Testis (tissue), 2 donors: ENCODE measurements at regions not wholly inside any gene's neighbourhood (a gene's known extent, or its start where the extent isn't known, plus 50 kb on each side); places are given as distances from the start of the nearest gene placed in this dataset.

Source experiments
- DNase-seq: peaks from one replicate; pipeline ENCODE4 v3.0.0-alpha.2; 2019
- H3K27ac ChIP-seq, 2 donors: fragments of 200-600 bp; sonication (generic); one replicate each; pipeline ENCODE4 v1.5.1; 2019
- H3K27me3 ChIP-seq: fragments of 200-600 bp; sonication (generic); one replicate; pipeline ENCODE4 v1.5.1; 2019
- H3K36me3 ChIP-seq: fragments of 200-600 bp; sonication (generic); one replicate; pipeline ENCODE4 v1.5.1; 2017; ENCODE audit warnings: low read depth; ENCODE audit errors: missing control alignments
- H3K4me1 ChIP-seq: fragments of 200-600 bp; sonication (generic); one replicate; pipeline ENCODE4 v1.5.1; 2019
- H3K4me3 ChIP-seq, 2 donors: fragments of 200-600 bp; sonication (generic); one replicate each; pipeline ENCODE4 v1.5.1; 2017 to 2019
- H3K9me3 ChIP-seq: fragments of 200-600 bp; sonication (generic); one replicate; pipeline ENCODE4 v1.5.1; 2017
- CTCF ChIP-seq, 3 experiments: fragments of 450-650 bp in 2 of 3; fragments of 200-600 bp in 1 of 3; sonication (generic) in 1 of 3; IDR thresholded peaks; one replicate each; pipeline ENCODE4 v1.5.1; 2016 to 2019; ENCODE audit warnings: antibody characterized with exemption in 3 of 3, mild to moderate bottlenecking in 2 of 3, moderate library complexity in 1 of 3
- POLR2A ChIP-seq: fragments of 450-650 bp; IDR thresholded peaks from one replicate; pipeline ENCODE4 v1.6.1; 2017; ENCODE audit warnings: antibody characterized with exemption, mild to moderate bottlenecking, moderate library complexity
- WGBS, 2 donors: methylation state at CpG; one replicate each; pipeline ENCODE4 v1.1.5; 2018; 5-methylcytosine and 5-hydroxymethylcytosine counted together
- intact Hi-C: fragments of 100-400 bp; cut with DNase I; formaldehyde crosslinking; loops from one replicate; pipeline ENCODE4 v1.15.1; 2023; ENCODE audit warnings: low total_unique reads

- Histone ChIP-seq H3K9me3 (no peaks in the 10 kb centered on the region), H3K36me3 (no peaks in the 10 kb centered on the region), H3K27me3 (no peaks in the 10 kb centered on the region), H3K4me1 (peaks cover 24% of the 10 kb centered on the region), H3K4me3 (no peak overlapping the region), H3K27ac (no peak overlapping the region)
- WGBS, 2 donors: 79 to 86% methylated on average over 13 of the region's 13 CpGs
- TF ChIP-seq CTCF (IDR thresholded peaks at IDR 0.05): no peak
- TF ChIP-seq POLR2A: no peak
- intact Hi-C loops: no loop called here
- no peak for DNase-seq
These were observed 373.5 kb upstream of the MYT1L start for GRCh38 chr2:2704428-2705090.

- 33 to 36% methylated on average over 14 to 17 of the region's 17 CpGs for WGBS, 2 donors
- Histone ChIP-seq H3K27ac (no peak overlapping the region), H3K27me3 (no peaks in the 10 kb centered on the region), H3K9me3 (no peaks in the 10 kb centered on the region), H3K36me3 (no peaks in the 10 kb centered on the region), H3K4me3 (no peak overlapping the region), H3K4me1 (peaks cover 21% of the 10 kb centered on the region)
- TF ChIP-seq CTCF (IDR thresholded peaks at IDR 0.05) (no peak), POLR2A (no peak)
- DNase-seq: peak; percentile 33
- intact Hi-C loops: no loop called here
These were observed 372.8 kb upstream of the MYT1L start for GRCh38 chr2:2703762-2704427.

- Histone ChIP-seq H3K27me3 (no peaks in the 10 kb centered on the region), H3K4me3 (no peak overlapping the region), H3K4me1 (peaks cover 18% of the 10 kb centered on the region), H3K27ac (no peak overlapping the region), H3K9me3 (no peaks in the 10 kb centered on the region), H3K36me3 (no peaks in the 10 kb centered on the region)
- 81 to 100% methylated on average over 3 to 7 of the region's 7 CpGs for WGBS, 2 donors
- TF ChIP-seq POLR2A (no peak), CTCF (IDR thresholded peaks at IDR 0.05) (no peak)
- intact Hi-C loops: no loop called here
- DNase-seq: no peak
These were observed 372.1 kb upstream of the MYT1L start for GRCh38 chr2:2703172-2703571.

- Histone ChIP-seq H3K27me3 (no peaks in the 10 kb centered on the region), H3K4me1 (peaks cover 18% of the 10 kb centered on the region), H3K36me3 (no peaks in the 10 kb centered on the region), H3K9me3 (no peaks in the 10 kb centered on the region), H3K27ac (no peak overlapping the region), H3K4me3 (no peak overlapping the region)
- intact Hi-C loops: no loop called here
- TF ChIP-seq POLR2A: no peak
- no peak for TF ChIP-seq CTCF (IDR thresholded peaks at IDR 0.05)
- no peak for DNase-seq
- 62 to 88% methylated on average over 3 to 7 of the region's 9 CpGs for WGBS, 2 donors
These were observed 371.3 kb upstream of the MYT1L start for GRCh38 chr2:2702385-2702784.

- Histone ChIP-seq H3K4me3 (no peak overlapping the region), H3K27ac (no peak overlapping the region), H3K27me3 (no peaks in the 10 kb centered on the region), H3K9me3 (no peaks in the 10 kb centered on the region), H3K36me3 (no peaks in the 10 kb centered on the region), H3K4me1 (peaks cover 18% of the 10 kb centered on the region)
- DNase-seq: no peak
- TF ChIP-seq CTCF (IDR thresholded peaks at IDR 0.05) (no peak), POLR2A (no peak)
- intact Hi-C loops: no loop called here
- 74 to 88% methylated on average over 6 to 8 of the region's 8 CpGs for WGBS, 2 donors
These were observed 370.7 kb upstream of the MYT1L start for GRCh38 chr2:2701813-2702212.
